HG02840 (cell line): ENCODE measurements at regions not wholly inside any gene's neighbourhood (a gene's known extent, or its start where the extent isn't known, plus 50 kb on each side); places are given as distances from the start of the nearest gene placed in this dataset.
"Not testable (repeated sequence)": the region's sequence is repeated elsewhere in the genome, so short reads cannot be mapped to it uniquely, and the experiment has no call there.

ENCODE experiments used
- ATAC-seq: cut with Tn5 transposase; IDR thresholded peaks from one replicate; pipeline ENCODE4 v1.9.1; 2021; ENCODE audit warnings: mild to moderate bottlenecking, moderate library complexity, moderate number of reproducible peaks; ENCODE audit not compliant: unreplicated experiment, low FRiP score

DNA sequence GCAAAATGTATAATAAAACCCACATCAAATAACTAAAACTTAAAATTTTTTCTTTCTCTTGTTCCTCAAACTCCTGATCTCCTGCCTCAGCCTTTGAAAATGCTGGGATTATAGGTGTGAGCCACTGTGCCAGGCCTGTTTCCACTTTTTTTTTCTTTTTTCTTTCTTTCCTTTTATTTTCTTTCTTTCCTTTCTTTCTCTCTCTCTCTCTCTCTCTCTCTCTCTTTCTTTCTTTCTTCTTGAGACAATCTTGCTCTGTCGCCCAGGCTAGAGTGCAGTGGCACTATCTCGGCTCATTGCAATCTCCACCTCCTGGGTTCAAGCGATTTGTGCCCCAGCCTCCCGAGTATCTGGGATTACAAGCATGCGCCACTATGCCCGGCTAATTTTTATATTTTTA is 164.6 kb downstream of the OR2B2 start:
- ATAC-seq, result no peak

DNA sequence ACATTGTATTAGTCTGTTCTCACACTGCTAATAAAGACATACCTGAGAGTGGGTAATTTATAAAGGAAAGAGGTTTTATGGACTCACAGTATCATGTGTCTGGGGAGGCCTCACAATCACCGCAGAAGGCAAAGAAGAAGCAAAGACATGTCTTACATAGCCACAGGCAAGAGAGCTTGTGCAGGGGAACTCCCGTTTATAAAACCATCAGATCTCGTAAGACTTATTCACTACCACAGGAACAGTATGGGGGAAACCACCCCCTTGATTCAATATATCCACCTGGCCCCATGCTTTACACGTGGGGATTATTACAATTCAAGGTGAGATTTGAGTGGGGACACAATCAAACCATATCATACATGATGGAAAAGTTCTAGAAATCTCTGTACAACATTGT is 165.3 kb downstream of the OR2B2 start:
- ATAC-seq, result not testable (repeated sequence)

DNA sequence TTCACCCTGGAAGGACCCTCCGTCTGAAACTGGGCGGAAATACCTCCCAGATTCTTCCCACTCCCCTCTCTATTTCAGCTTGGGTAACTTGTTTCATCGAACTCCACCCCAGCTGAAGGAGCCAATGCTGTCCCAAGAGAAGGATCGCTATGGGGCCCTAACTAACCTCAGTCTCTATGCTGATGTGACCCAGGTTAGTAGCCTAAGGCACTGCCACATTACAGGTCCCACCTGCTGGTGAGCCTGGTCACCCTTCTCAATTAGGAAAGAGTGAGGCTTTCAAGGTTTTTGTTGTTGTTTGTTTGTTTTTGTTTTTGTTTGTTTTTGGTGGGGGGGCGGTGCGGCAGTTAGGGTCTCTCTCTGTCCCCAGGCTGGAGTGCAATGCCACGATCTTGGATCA is 168.4 kb downstream of the OR2B2 start:
- no peak for ATAC-seq

DNA sequence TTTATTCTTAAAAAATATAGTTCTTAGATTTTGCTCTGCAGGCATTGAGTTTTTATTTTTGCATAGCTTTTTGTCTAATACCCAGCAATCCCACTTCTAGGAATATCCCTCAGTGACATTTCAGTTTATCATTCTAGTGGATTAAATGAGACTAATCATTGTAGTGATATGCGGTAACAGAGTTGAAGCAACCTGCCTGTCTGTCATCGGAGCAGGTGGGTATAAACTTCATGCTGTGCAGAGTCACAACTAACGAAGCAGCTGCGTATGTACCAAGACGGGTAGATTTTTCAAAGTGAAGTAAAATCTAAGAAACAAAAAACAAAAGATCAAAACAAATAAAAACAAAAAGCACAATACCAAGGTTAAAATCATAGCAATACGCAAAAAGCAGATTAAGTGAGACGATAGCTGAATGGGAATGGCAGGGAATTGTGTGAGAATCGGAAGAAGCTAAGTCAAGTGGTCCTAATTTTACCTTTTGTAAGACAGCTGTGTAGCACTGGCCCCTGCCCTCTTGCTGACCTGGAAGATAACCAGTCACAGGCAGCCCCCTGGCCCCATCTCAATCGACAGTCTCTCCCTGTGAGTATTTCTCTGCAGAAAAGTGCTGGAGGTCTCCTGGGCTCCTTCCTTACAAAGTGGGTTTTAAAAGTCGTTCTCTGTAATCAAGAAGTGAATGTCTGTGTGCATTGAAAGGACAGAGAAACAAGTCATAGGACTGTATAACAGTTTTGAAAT is 169.2 kb downstream of the OR2B2 start:
- no peak for ATAC-seq

DNA sequence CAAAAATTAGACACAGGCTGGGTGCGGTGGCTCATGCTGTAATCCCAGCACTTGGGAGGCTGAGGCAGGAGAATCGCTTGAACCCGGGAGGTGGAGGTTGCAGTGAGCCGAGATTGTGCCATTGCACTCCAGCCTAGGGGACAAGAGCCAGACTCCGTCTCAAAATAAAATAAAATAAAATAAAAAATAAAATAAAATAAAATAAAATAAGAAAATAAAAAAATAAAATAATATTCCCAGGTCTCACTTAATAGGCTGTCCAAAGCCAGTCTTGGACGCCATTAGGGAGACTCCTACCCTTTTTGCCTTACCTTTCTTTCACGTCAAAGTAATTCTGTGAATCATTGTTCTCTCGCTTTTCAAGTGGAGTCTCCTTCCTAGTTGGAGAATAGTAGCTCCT is 172.3 kb downstream of the OR2B2 start:
- ATAC-seq, result not testable (repeated sequence)

DNA sequence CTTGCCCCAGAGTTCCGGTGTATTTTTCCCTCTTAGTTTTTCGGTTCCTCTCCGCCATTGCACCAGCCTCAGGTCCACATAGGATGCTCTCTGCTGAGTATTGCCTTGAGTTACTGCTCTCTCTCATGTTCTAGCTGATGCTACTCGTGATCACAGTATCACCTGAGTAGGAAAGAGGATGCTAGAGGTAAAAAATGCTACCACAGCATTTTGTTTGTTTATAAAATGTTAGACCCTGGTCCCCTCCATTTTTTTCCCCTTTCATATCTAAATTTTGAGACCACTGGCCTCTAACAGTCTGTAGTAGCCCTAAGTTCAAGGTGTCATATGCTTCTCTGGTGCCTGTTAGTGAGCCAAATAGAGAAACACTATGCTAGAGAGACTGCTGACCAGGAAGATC is 175.5 kb downstream of the OR2B2 start:
- ATAC-seq, result no peak

DNA sequence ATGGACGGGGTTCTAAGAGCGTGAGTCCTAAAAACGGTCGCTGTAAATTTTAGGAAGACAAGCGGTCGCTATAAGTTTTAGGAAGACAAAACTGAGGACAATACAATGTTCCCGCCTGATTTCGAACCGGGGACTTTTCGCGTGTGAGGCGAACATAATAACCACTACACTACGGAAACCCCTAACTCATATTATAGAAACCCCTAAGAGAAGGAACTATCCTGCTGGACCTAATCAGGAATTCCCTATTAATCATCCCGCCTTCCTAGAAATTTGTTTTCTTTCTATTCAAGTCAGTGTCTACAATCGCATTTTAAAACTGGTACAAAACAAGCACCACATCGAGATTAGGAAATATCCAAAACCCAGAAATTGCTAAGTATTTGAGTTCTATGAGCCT is 183.8 kb downstream of the OR2B2 start:
- ATAC-seq, result no peak

DNA sequence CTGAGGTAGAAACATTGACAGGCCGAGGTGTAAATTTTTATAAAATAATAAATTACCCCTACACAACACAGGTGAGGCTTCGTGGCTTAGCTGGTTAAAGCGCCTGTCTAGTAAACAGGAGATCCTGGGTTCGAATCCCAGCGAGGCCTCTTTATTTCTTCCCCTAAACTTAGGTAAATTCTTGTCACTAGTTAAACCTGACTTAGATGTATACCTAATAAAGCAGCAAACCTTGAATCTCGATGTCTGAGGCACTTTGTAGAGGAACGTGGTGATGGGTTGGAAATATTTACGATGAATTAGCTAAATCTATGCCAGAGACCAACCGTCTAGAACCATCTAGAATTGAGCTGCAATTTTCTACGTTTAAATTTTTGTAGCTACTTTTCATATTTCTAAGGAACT is 185.6 kb downstream of the OR2B2 start:
- no peak for ATAC-seq

DNA sequence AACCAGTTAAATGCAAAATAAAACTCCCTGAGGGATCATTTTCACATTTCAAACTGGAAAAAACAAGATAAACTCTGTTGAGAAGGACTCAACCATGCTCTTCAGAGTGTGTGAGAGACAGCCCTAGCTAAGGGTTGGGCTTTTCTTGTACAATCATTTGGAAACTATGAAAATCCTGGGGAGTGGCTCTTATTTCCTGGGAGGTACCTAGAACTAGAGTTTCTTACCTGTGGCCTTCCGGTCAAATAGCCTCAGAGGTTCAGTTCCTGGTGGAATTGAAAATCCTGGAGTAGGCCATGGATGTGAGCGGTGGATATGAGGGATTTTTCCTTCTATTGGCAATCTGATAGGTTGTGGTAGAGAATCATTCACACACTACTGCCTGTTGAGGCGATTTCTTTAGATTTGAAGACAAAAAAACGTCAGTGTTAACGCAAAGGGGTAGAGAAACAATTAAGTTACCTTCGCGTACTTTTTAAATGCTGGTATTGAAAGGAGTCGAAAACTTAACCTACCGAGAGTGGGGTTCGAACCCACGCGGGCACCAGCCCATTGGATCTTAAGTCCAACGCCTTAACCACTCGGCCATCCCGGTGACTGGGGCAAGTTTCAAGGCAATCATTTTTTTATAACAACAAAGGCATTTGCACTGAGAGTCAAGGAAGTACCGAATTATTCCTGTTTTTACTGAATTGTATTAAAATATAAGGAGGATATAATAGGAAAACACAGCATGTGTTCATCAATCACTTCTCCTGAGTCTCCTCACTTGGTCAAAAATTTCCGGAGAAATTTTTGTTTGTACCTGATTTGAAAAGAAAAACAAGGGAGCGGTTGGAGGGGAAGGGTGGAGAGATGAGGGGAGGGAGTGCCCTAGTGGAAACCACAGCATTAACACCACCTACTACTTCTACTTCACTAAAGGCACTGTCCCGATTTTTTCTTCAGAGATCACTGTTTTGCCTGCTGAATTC is 191.3 kb downstream of the OR2B2 start:
- no peak for ATAC-seq

DNA sequence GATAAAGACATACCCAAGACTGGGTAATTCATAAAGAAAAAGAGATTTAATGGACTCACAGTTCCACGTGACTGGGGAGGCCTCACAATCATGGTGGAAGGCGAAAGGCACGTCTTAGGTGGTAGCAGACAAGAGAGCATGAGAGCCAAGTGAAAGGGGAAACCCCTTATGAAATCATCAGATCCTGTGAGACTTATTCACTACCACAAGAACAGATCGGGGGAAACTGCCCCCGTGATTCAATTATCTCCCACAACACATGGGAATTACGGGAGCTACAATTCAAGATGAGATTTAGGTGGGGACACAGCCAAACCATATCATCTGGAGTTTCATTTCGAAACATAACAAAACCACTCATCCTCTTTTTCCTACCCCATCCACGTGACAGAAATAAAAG is 193.2 kb downstream of the OR2B2 start:
- not testable (repeated sequence) for ATAC-seq

DNA sequence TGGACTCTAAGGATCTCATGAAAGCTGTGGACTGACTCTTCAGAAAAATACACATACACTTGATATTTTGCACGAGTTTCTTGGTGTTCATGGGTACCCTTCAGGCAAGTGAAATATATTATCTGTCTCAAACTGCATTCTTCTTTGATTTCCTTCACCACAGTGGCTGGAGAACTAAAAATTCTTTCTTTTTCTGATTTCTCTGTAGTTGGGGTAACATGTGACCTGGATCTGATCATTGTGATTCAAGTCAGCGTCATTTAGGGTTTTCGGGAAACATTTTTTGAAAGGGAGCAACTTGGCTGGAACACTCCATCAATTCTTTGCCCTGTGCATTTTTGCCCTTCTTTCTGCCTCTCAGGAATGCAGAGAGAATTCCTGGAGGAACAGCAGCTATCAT is 205.8 kb downstream of the OR2B2 start:
- no peak for ATAC-seq

DNA sequence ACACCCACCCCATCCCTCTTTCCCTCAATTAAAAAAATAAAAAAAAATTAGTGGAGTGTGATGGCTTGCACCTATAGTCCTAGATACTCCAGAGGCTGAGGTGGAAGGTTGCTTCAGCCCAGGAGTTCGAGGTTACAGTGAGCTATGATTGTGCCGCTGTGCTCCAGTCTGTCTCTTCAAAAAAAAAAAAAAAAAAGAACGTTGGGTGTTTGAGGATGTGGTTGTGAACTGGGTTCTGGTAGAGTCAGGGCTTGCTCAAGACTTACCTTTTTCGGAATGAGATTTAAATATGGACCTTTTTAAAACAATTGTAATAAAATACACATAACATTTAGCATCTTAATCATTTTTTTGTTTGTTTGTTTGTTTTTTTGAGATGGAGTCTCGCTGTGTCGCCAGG is 211.9 kb downstream of the OR2B2 start:
- ATAC-seq, result no peak

DNA sequence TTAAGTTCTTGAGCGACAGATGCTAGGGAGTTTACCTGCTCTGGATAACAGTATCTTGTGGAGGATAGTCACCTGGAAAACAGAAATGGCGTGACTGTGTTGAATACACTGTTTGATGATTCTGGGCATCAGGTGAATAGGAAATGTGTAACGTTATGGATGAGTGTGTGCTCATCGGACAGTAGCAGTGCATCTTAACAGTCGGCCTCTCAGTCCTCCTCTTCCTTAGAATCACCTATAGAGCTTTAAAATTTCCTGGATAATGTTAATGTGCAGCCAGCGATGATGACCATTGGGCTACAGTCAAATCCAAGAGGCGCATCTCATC is 217.7 kb downstream of the OR2B2 start:
- no peak for ATAC-seq

DNA sequence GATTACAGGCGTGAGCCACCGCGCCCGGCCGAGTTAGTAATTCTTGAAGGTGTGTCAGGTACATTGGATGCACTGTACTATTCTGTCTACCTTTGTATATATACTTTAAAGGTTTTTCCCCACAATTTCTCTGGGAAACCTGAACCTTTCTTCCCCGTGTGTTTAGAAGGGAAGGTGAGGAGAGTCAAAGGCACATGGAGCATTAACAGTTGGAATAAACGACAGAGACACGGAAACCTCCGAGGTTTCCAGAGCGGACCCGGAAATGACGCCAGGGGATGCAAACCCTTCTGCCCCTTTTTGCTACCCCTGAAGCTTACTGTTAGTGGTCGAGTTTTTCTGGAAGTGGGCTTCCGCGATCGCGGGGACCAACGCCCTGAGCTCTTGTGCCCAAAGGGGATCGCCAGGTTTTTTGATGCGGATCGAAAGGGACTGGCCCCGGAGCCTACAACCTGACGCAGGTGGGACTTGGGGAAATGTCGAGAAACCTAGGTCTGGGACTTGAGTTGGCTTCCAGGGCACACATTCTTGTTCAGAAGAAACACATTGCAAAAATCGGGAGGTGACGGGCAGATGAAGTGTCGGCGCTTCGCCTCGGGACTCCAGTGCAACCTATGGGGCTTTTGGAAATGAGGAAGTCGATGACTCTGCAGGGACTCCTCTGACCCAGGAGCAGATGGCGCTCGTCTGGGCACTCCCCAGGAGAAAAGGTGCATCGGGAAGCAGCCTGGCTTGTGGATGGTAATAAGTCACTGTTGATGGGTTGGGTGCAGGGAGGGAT is 218.2 kb downstream of the OR2B2 start:
- ATAC-seq, result no peak

DNA sequence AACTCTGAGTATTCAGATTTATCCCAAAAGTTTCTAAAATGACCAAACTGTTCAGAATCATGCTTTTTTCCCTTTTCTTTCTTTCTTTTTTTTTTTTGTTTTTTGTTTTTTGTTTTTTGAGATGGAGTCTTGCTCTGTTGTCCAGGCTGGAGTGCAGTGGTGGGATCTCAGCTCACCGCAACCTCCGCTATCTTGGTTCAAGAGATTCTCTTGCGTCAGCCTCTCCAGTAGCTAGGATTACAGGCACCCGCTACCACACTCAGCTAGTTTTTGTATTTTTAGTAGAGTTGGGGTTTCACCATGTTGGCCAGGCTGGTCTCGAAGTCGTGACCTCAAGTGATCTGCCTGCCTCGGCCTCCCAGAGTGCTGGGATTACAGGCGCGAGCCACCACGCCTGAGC is 219.2 kb upstream of the ZNF184 start:
- ATAC-seq, result not testable (repeated sequence)

DNA sequence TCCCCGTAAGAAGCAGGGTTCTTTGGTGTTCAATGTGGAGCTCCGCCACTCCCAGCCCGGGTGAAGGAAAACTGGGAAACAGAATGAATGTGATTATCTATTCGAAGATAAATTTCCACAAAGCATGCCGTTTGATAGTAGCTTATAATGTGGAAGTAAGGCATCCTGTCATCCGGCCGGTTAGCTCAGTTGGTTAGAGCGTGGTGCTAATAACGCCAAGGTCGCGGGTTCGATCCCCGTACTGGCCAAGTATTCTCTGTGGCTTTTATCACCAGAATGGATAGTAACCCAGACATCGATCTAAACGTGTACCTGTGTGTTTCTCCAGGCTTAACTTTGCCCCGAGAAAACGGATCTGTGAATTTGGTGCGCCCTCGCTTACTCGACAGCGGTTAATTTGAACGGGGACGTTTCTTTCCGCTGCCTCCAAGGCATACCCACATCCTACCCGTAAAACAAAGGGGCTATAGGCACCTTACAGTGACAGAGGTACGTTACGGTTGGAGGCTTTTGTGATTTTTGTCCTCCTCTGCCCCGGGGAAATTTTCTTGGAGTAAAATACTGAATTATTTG is 215.2 kb upstream of the ZNF184 start:
- peak; percentile 48 for ATAC-seq

DNA sequence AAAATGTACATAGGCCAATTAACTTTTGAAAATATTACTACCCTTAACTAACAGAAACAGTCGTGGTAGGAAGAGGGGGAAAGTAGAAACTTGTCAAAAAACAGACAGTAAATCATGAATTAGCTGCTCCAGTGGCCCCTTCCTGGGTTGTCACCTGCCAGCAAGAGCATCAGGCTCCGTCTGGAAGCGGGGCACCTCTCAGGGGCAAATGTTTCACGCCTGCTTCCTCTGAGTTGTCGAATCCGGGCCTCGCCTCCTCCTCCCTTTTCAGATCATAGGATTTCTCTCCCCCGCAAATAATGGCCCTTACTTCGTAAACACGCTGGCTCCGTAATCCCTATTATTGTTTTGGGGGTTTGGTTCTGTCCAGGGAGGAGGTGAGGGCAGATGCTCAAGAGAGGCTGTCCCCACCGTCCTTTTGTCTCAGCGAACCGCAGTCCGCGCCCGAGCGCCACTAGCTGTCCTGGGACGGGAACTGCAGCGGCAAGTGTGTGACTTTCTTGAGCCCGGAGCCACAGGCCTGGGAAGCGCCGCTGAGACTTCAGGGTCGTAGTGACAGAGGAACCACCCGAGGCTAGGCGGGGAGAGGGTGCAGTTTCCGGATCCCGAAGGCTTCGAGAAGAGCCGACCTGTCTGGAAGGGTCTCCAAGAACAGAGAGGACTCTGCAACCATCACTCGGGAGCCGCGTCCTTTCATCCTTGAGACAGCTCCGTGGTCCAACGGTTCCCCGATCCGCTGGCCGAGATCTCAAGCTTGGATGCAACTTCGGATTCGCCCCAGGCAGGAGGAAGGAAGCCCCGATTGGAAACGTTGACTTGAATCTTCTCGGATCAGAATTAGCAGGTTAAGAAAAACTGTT is 214.5 kb upstream of the ZNF184 start:
- peak; percentile 59 for ATAC-seq

DNA sequence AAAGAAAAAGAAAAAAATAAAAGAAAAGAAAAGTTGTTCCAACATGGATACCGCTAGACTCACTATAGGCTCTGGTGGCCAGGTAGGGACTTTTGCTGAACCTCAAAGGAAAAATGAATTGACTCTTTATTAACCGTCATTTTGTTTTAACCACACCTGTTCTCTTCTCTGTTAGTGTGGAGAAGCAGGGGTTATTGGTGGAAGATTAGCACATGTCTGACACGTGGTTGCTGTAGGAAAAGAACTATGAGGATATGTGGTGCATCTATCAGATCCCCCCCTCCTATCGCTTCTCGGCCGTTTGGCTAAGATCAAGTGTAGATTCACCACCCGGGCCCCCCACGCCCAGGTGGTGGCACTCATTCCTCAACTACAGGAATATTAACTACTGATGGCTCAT is 212.4 kb upstream of the ZNF184 start:
- ATAC-seq, result no peak

DNA sequence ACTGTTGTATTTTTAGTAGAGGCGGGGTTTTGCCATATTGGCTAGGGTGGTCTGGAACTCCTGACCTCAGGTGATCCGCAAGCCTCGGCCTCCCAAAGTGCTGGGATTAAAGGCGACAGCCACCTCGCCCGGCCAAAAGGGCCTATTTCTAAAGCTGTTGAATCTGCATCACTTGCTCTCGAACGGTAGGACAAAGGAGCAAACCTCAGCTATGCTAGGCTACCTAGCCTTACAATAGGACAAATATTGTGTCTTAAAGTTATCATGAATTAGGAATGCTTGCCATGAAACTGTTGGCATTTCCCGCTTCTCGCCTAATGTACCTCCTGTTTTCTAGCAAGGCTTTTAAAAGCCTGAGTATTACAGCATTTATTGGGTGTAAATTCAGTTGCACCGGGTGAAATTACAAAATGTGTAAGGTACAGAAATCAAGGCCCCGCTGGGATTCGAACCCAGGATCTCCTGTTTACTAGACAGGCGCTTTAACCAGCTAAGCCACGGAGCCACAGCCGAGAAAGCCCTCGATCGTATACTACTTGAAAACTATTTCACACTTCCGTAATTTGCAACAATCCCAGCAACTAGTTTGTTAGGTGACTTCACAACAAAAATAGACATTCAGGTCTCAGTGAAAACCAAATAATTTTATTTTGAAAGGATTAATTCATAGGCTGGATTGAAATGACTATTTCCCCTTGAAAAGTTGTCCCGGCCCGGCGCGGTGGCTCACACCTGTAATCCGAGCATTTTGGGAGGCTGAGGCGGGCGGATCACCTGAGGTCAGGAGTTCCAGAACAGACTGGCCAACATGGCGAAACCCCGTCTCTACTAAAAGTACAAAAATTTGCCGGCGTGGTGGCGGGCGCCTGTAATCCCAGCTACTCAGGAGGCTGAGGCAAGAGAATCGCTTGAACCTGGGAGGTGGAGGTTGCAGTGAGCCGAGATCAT is 211.6 kb upstream of the ZNF184 start:
- ATAC-seq, result no peak
